GM23338 (cell line): ENCODE measurements at regions not wholly inside any gene's neighbourhood (a gene's known extent, or its start where the extent isn't known, plus 50 kb on each side); places are given as distances from the start of the nearest gene placed in this dataset.

ENCODE experiments used
- ATAC-seq: fragments of 200-7000 bp; cut with Tn5 transposase; 3 replicates; pipeline ENCODE4 v1.9.1; 2020
- DNase-seq: peaks from one replicate; pipeline ENCODE4 v3.0.0-alpha.2; 2015; ENCODE audit warnings: low spot score
- H2AFZ ChIP-seq: fragments of 200-600 bp; sonication (generic); 2 replicates; pipeline ENCODE4 v1.8.0; 2016; ENCODE audit warnings: antibody characterized with exemption, mild to moderate bottlenecking, moderate library complexity
- H3F3A ChIP-seq: fragments of 200-600 bp; sonication (generic); replicated peaks from 2 replicates; pipeline ENCODE4 v1.8.0; 2017; ENCODE audit warnings: antibody characterized with exemption, mixed run types, low read depth
- H3K27ac ChIP-seq: fragments of 200-600 bp; sonication (generic); 2 replicates; pipeline ENCODE4 v1.6.1; 2016; ENCODE audit warnings: low read depth
- H3K27me3 ChIP-seq: fragments of 200-600 bp; sonication (generic); 2 replicates; pipeline ENCODE4 v1.8.0; 2016; ENCODE audit warnings: mild to moderate bottlenecking, mixed run types, moderate library complexity; ENCODE audit not compliant: insufficient read depth
- H3K36me3 ChIP-seq: fragments of 200-600 bp; sonication (generic); 2 replicates; pipeline ENCODE4 v1.8.0; 2016; ENCODE audit warnings: mild to moderate bottlenecking; ENCODE audit not compliant: insufficient read depth
- H3K4me1 ChIP-seq: fragments of 200-600 bp; sonication (generic); 2 replicates; pipeline ENCODE4 v1.8.0; 2016; ENCODE audit warnings: mild to moderate bottlenecking, moderate library complexity; ENCODE audit not compliant: insufficient read depth
- H3K4me2 ChIP-seq: fragments of 200-600 bp; sonication (generic); 2 replicates; pipeline ENCODE4 v1.7.1; 2017; ENCODE audit warnings: mixed run types
- H3K4me3 ChIP-seq: fragments of 200-600 bp; sonication (generic); 2 replicates; pipeline ENCODE4 v1.6.1; 2016; ENCODE audit warnings: mixed run types
- H3K79me2 ChIP-seq: fragments of 200-600 bp; sonication (generic); replicated peaks from 2 replicates; pipeline ENCODE4 v1.8.0; 2017; ENCODE audit warnings: mild to moderate bottlenecking; ENCODE audit not compliant: insufficient read depth
- H3K9me2 ChIP-seq: fragments of 200-600 bp; sonication (generic); 2 replicates; pipeline ENCODE4 v1.8.0; 2017; ENCODE audit not compliant: insufficient read depth
- H4K20me1 ChIP-seq: fragments of 200-600 bp; sonication (generic); replicated peaks from 2 replicates; pipeline ENCODE4 v1.8.0; 2017; ENCODE audit warnings: mild to moderate bottlenecking; ENCODE audit not compliant: insufficient read depth
- H3K27ac Mint-ChIP-seq: 2 replicates; pipeline ENCODE4 v1.8.0; 2020; ENCODE audit warnings: inconsistent platforms, mild to moderate bottlenecking, moderate library complexity, mixed read lengths
- H3K27me3 Mint-ChIP-seq: 3 replicates; pipeline ENCODE4 v1.8.0; 2022; ENCODE audit warnings: low read depth, mild to moderate bottlenecking, moderate library complexity, mixed read lengths, inconsistent platforms; ENCODE audit not compliant: insufficient read depth, poor library complexity
- H3K36me3 Mint-ChIP-seq: 3 replicates; pipeline ENCODE4 v1.8.0; 2021; ENCODE audit warnings: low read depth, mild to moderate bottlenecking, inconsistent platforms, moderate library complexity, mixed read lengths
- H3K4me1 Mint-ChIP-seq: 3 replicates; pipeline ENCODE4 v1.8.0; 2020; ENCODE audit warnings: mild to moderate bottlenecking, inconsistent platforms, mixed read lengths
- H3K4me3 Mint-ChIP-seq: 3 replicates; pipeline ENCODE4 v1.8.0; 2021; ENCODE audit warnings: moderate library complexity, mild to moderate bottlenecking, inconsistent platforms, mixed read lengths
- H3K9me3 Mint-ChIP-seq: 3 replicates; pipeline ENCODE4 v1.8.0; 2020; ENCODE audit warnings: moderate library complexity, mild to moderate bottlenecking, inconsistent platforms, mixed read lengths
- CREB1 ChIP-seq: fragments of 250-450 bp; sonication (Bioruptor Pico); IDR thresholded peaks from 2 replicates; pipeline ENCODE4 v1.5.0; 2020; ENCODE audit warnings: low read depth, mild to moderate bottlenecking, moderate library complexity
- CTCF ChIP-seq, 2 experiments: fragments of 200-600 bp in 1 of 2; sonication (generic) in 1 of 2; conservative IDR thresholded peaks; 2 replicates each; pipeline versions ENCODE4 v1.5.1 to v1.6.1; 2016 to 2017; ENCODE audit warnings: antibody characterized with exemption in 2 of 2, low read depth in 2 of 2, mild to moderate bottlenecking in 2 of 2, moderate library complexity in 1 of 2
- EZH2 ChIP-seq: fragments of 200-600 bp; sonication (generic); IDR thresholded peaks from one replicate; pipeline ENCODE4 v1.8.0; 2017; ENCODE audit warnings: antibody characterized with exemption, mild to moderate bottlenecking, low read depth; ENCODE audit not compliant: unreplicated experiment
- EZH2phosphoT487 ChIP-seq: fragments of 200-600 bp; sonication (generic); IDR thresholded peaks from one replicate; pipeline ENCODE4 v1.8.1; 2018; ENCODE audit warnings: antibody characterized with exemption; ENCODE audit not compliant: unreplicated experiment
- JUNB ChIP-seq: IDR thresholded peaks from one replicate; pipeline ENCODE4 v1.6.1; 2016; ENCODE audit warnings: antibody characterized with exemption; ENCODE audit not compliant: unreplicated experiment
- NANOG ChIP-seq: IDR thresholded peaks from 2 replicates; pipeline ENCODE4 v1.6.1; 2016; ENCODE audit warnings: antibody characterized with exemption, borderline replicate concordance
- POLR2AphosphoS5 ChIP-seq: IDR thresholded peaks from 2 replicates; pipeline ENCODE4 v1.6.1; 2016; ENCODE audit warnings: antibody characterized with exemption, low read depth
- STAT1 ChIP-seq: IDR thresholded peaks from one replicate; pipeline ENCODE4 v1.6.1; 2016; ENCODE audit warnings: antibody characterized with exemption; ENCODE audit not compliant: unreplicated experiment
- ZNF114 ChIP-seq: fragments of 250-450 bp; sonication (Bioruptor Pico); IDR thresholded peaks from 2 replicates; pipeline ENCODE4 v1.5.0; 2020; ENCODE audit warnings: mild to moderate bottlenecking, moderate library complexity
- ZNF331 ChIP-seq: fragments of 250-450 bp; sonication (Bioruptor Pico); IDR thresholded peaks from 2 replicates; pipeline ENCODE4 v1.5.0; 2020; ENCODE audit warnings: low read depth, mild to moderate bottlenecking, moderate library complexity
- ZNF462 ChIP-seq: fragments of 250-450 bp; sonication (Bioruptor Pico); IDR thresholded peaks from 2 replicates; pipeline ENCODE4 v1.5.0; 2020; ENCODE audit warnings: mild to moderate bottlenecking, moderate library complexity
- TF ChIP-seq, protein P1 (sequence below): IDR thresholded peaks from one replicate; pipeline ENCODE4 v1.6.1; 2018; ENCODE audit warnings: antibody characterized with exemption; ENCODE audit not compliant: unreplicated experiment
- TF ChIP-seq, protein P2 (sequence below): IDR thresholded peaks from 2 replicates; pipeline ENCODE4 v1.6.1; 2016; ENCODE audit warnings: antibody characterized with exemption

- ATAC-seq: no peak
- H3K36me3 Mint-ChIP-seq: no peaks in the 10 kb centered on the region
These were observed 152.2 kb upstream of the KCNG1 start for GRCh38 chr20:51175156-51175555.

More at GRCh38 chr20:51175156-51175555, 152.2 kb upstream of the KCNG1 start:
- Mint-ChIP-seq H3K4me3 (no peak overlapping the region), H3K27me3 (no peaks in the 10 kb centered on the region), H3K4me1 (peaks cover 2% of the 10 kb centered on the region; the same call in 1 of the 3 replicates), H3K9me3 (no peaks in the 10 kb centered on the region; the same call in 2 of the 3 replicates), H3K27ac (no peak overlapping the region)
- no peaks in the 10 kb centered on the region for H4K20me1 ChIP-seq
- H3K4me2 ChIP-seq: no peak overlapping the region
- no peaks in the 10 kb centered on the region for H3K9me2 ChIP-seq
- no peak overlapping the region for H3K4me3 ChIP-seq
- no peak for TF ChIP-seq JUNB
- TF ChIP-seq, protein P1, sequence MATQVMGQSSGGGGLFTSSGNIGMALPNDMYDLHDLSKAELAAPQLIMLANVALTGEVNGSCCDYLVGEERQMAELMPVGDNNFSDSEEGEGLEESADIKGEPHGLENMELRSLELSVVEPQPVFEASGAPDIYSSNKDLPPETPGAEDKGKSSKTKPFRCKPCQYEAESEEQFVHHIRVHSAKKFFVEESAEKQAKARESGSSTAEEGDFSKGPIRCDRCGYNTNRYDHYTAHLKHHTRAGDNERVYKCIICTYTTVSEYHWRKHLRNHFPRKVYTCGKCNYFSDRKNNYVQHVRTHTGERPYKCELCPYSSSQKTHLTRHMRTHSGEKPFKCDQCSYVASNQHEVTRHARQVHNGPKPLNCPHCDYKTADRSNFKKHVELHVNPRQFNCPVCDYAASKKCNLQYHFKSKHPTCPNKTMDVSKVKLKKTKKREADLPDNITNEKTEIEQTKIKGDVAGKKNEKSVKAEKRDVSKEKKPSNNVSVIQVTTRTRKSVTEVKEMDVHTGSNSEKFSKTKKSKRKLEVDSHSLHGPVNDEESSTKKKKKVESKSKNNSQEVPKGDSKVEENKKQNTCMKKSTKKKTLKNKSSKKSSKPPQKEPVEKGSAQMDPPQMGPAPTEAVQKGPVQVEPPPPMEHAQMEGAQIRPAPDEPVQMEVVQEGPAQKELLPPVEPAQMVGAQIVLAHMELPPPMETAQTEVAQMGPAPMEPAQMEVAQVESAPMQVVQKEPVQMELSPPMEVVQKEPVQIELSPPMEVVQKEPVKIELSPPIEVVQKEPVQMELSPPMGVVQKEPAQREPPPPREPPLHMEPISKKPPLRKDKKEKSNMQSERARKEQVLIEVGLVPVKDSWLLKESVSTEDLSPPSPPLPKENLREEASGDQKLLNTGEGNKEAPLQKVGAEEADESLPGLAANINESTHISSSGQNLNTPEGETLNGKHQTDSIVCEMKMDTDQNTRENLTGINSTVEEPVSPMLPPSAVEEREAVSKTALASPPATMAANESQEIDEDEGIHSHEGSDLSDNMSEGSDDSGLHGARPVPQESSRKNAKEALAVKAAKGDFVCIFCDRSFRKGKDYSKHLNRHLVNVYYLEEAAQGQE: no peak
- no peak for TF ChIP-seq ZNF462 (CRISPR knock-in tag)
- no peak for TF ChIP-seq NANOG
- no peak for TF ChIP-seq POLR2AphosphoS5
- TF ChIP-seq ZNF114 (CRISPR knock-in tag): no peak
- no peak for TF ChIP-seq CTCF (conservative IDR thresholded peaks at IDR 0.05; ENCODE audit: low read depth in 2 of 2)
- TF ChIP-seq EZH2: no peak
- TF ChIP-seq CREB1 (CRISPR knock-in tag): no peak
- TF ChIP-seq ZNF331 (CRISPR knock-in tag): no peak
- TF ChIP-seq STAT1: no peak
- TF ChIP-seq, protein P2, sequence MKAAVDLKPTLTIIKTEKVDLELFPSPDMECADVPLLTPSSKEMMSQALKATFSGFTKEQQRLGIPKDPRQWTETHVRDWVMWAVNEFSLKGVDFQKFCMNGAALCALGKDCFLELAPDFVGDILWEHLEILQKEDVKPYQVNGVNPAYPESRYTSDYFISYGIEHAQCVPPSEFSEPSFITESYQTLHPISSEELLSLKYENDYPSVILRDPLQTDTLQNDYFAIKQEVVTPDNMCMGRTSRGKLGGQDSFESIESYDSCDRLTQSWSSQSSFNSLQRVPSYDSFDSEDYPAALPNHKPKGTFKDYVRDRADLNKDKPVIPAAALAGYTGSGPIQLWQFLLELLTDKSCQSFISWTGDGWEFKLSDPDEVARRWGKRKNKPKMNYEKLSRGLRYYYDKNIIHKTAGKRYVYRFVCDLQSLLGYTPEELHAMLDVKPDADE: no peak
- TF ChIP-seq EZH2phosphoT487: no peak
- DNase-seq: no peak
- H3K4me1 ChIP-seq: no peaks in the 10 kb centered on the region
- H3K79me2 ChIP-seq: no peaks in the 10 kb centered on the region
- H2AFZ ChIP-seq: no peak overlapping the region
- peaks cover 12% of the 10 kb centered on the region; the same call in 1 of the 2 replicates for H3K27me3 ChIP-seq
- H3K36me3 ChIP-seq: no peaks in the 10 kb centered on the region
- H3K27ac ChIP-seq: no peak overlapping the region
- no peaks in the 10 kb centered on the region for H3F3A ChIP-seq
